ENCODE measurements at regions not wholly inside any gene's neighbourhood (a gene's known extent, or its start where the extent isn't known, plus 50 kb on each side); places are given as distances from the start of the nearest gene placed in this dataset.

GRCh38 chr13:40444241-40444640, 222.2 kb downstream of the FOXO1 start:
- Histone ChIP-seq H3K27ac (no peak overlapping the region), H3K9me3 (no peaks in the 10 kb centered on the region), H3K27me3 (no peaks in the 10 kb centered on the region), H3K4me1 (ENCODE audit: control insufficient read depth in 1 of 2, insufficient read depth in 1 of 2, low read depth in 1 of 2, low read length in 1 of 2) (no peaks in the 10 kb centered on the region), H3K36me3 (no peaks in the 10 kb centered on the region), H3K4me3 (ENCODE audit: low read depth in 1 of 2, low read length in 1 of 2) (no peak overlapping the region)
- TF ChIP-seq CTCF (IDR thresholded peaks at IDR 0.05): no peak

- H3K4me3 ChIP-seq (ENCODE audit: low read depth in 1 of 2, low read length in 1 of 2): no peak overlapping the region
- H3K36me3 ChIP-seq: no peaks in the 10 kb centered on the region
- H3K9me3 ChIP-seq: no peaks in the 10 kb centered on the region
- TF ChIP-seq CTCF (IDR thresholded peaks at IDR 0.05): no peak
- no peaks in the 10 kb centered on the region for H3K4me1 ChIP-seq (ENCODE audit: control insufficient read depth in 1 of 2, insufficient read depth in 1 of 2, low read depth in 1 of 2, low read length in 1 of 2)
- no peaks in the 10 kb centered on the region for H3K27me3 ChIP-seq
- no peak overlapping the region for H3K27ac ChIP-seq
These were observed 220.9 kb downstream of the FOXO1 start for GRCh38 chr13:40445557-40445990.

GRCh38 chr13:40446365-40446764, 220.1 kb downstream of the FOXO1 start:
- no peak for TF ChIP-seq CTCF (IDR thresholded peaks at IDR 0.05)
- Histone ChIP-seq H3K4me3 (ENCODE audit: low read depth in 1 of 2, low read length in 1 of 2) (no peak overlapping the region), H3K27me3 (no peaks in the 10 kb centered on the region), H3K36me3 (no peaks in the 10 kb centered on the region), H3K9me3 (no peaks in the 10 kb centered on the region), H3K4me1 (ENCODE audit: control insufficient read depth in 1 of 2, insufficient read depth in 1 of 2, low read depth in 1 of 2, low read length in 1 of 2) (no peaks in the 10 kb centered on the region), H3K27ac (no peak overlapping the region)

- Histone ChIP-seq H3K27me3 (no peaks in the 10 kb centered on the region), H3K36me3 (no peaks in the 10 kb centered on the region)
These were observed 218.6 kb downstream of the FOXO1 start for GRCh38 chr13:40447857-40448256.

GRCh38 chr13:40452038-40452666, 214.3 kb downstream of the FOXO1 start:
- Histone ChIP-seq H3K9me3 (no peaks in the 10 kb centered on the region), H3K4me1 (ENCODE audit: control insufficient read depth in 1 of 2, insufficient read depth in 1 of 2, low read depth in 1 of 2, low read length in 1 of 2) (no peaks in the 10 kb centered on the region), H3K36me3 (no peaks in the 10 kb centered on the region), H3K27me3 (no peaks in the 10 kb centered on the region), H3K4me3 (ENCODE audit: low read depth in 1 of 2, low read length in 1 of 2) (no peak overlapping the region), H3K27ac (no peak overlapping the region)
- TF ChIP-seq CTCF (IDR thresholded peaks at IDR 0.05): no peak

More at GRCh38 chr13:40447857-40448256, 218.6 kb downstream of the FOXO1 start:
- Histone ChIP-seq H3K4me1 (ENCODE audit: control insufficient read depth in 1 of 2, insufficient read depth in 1 of 2, low read depth in 1 of 2, low read length in 1 of 2) (no peaks in the 10 kb centered on the region), H3K9me3 (no peaks in the 10 kb centered on the region), H3K27ac (no peak overlapping the region), H3K4me3 (ENCODE audit: low read depth in 1 of 2, low read length in 1 of 2) (no peak overlapping the region)
- no peak for TF ChIP-seq CTCF (IDR thresholded peaks at IDR 0.05)
